ENCODE measurements at regions not wholly inside any gene's neighbourhood (a gene's known extent, or its start where the extent isn't known, plus 50 kb on each side); places are given as distances from the start of the nearest gene placed in this dataset.
"Not testable (repeated sequence)": the region's sequence is repeated elsewhere in the genome, so short reads cannot be mapped to it uniquely, and the experiment has no call there.

GRCh38 chr6:180091-180694, 112.1 kb upstream of the DUSP22 start:
- DNase-seq (ENCODE audit: low read depth, low spot score) = not testable (repeated sequence)

- no peak for DNase-seq (ENCODE audit: low read depth, low spot score)
Observed at GRCh38 chr6:181049-181654, 111.1 kb upstream of the DUSP22 start.

DNA sequence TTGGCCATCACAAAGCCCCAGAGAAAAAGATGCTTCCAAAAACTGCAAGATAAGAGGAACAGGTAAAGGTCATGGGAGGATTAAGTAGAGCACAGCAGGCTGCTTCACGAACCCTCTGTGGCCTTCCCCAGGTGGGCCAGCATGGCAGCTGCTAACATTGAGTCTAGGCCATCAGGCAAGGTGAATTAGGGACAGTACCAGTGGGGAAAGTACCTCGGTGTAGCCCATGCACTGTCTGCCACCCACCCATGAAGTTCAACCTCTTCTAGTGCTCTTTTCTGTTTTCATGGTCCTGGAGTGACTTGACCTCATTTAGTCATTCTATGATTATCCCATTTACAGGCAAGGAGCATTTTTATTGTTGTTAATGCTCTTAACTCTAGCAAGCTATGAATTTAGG, 108.6 kb upstream of the DUSP22 start:
- DNase-seq (ENCODE audit: low read depth, low spot score) = no peak

DNA sequence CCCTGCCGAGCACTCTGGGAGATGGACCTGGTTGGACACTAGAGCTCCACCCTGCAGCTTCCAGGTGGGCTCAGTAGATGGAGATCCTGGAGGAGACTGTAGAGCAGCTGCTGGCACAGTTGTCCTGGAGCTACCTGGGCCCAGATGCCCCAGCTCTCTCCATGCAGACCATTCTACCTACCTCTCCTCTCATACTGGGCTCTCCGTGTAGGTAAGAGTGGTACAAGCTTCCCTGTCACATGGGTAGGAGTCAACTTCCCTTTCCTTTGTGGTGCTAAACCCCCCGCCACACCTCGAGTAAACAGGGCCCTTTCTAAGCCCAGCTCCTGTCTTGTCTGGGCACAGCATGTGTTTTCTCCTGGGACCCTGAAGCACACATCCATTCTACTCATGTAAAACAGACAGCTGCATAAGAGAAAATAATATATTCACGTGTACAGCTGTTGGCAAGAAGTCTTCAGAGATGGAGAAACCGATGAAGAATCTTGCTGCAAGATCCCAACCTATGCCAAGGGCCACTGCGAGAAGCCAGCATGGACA, 108.1 kb upstream of the DUSP22 start:
- DNase-seq (ENCODE audit: low read depth, low spot score) = no peak

- DNase-seq (ENCODE audit: low read depth, low spot score) = no peak
Observed at GRCh38 chr6:186340-186965, 105.8 kb upstream of the DUSP22 start.

DNA sequence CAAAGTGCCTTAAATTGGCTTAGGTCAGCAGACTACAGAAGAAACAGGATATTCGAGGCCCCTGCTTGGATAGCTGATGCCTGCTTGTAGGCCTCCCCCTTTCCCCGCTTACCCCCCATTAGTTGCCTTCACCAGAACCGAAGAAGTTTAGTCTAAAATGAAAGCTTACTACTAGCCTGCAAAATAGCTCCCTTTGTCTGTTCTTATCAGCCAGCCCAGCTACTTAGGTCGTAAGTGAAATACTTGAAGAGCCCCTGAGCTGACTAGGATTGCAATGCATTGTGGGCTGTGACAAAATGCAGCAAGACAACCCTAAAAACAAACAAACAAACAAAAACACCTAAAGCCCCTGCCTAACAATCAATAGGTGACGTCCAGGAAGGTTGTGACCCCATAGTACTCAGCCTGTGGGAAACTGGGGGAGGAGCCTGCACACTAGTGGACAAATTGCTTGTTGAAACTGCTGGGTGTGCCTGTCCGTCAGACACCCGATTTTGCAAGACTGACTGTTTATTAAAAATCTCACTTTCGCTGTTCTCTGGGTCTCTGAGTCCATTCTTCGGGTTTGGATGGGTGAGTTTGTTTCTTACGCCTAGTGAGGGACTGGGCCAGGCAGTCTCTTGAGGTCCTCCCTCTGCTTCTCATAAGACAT, 105.0 kb upstream of the DUSP22 start:
- DNase-seq (ENCODE audit: low read depth, low spot score) = no peak

DNA sequence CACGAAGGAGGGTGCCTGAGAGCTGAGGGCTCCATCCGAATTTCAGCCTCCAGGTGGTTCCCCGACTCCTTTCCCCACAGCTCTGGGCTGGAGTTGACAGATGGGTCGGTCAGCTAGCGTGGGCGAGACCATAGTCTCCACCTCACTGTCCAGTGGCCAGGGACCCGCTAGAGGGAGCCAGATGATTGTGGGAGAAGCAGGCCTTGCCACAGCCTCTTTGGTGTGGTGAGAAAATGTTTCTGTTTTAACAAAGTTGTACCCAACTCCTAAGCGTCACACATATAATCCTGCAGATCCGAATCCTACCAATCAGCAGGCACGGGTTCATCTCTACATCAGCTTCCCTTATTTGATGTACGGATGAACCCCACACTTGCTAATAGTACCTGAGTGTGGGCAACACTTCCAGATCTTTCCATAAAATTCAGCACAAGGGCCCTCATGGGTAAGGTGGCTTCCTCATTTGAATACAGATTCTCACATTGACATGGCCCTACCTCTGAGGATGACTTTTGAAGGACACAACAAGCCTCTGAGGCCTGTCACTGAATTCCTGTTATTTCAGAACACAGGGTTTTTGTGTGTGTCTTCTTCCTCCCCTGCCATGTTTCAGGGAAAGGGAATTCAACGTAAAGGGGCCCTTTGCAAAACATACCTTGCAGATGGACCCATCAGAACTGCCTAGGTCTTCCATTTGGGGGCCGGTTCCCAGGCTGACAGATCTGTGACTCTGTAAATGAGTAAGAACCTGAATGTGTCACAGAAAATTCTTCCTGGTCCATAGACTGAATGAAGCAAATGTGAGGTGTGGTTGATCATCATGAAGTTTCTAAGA, 103.2 kb upstream of the DUSP22 start:
- DNase-seq (ENCODE audit: low read depth, low spot score) = peak; percentile 40

DNA sequence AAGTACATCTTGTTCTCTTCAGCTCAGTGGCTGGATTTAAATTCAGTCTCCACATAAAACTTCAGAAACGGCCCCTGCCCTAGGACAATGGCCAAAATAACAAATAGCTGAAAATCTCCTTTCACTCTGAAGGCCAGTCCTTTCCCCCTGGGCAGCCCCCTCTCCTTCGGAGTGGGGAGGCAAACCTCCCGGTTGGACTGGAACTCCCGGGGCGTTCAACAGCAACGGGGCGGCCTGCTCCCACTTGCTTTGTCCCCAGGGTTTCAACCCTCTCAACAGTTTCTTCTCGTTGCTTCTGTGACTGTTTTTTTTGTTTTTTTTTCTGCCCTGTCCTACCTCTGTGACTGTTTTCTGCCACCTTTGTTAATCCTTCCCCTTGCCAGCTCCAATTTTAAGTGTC, 102.6 kb upstream of the DUSP22 start:
- DNase-seq (ENCODE audit: low read depth, low spot score) = no peak

DNA sequence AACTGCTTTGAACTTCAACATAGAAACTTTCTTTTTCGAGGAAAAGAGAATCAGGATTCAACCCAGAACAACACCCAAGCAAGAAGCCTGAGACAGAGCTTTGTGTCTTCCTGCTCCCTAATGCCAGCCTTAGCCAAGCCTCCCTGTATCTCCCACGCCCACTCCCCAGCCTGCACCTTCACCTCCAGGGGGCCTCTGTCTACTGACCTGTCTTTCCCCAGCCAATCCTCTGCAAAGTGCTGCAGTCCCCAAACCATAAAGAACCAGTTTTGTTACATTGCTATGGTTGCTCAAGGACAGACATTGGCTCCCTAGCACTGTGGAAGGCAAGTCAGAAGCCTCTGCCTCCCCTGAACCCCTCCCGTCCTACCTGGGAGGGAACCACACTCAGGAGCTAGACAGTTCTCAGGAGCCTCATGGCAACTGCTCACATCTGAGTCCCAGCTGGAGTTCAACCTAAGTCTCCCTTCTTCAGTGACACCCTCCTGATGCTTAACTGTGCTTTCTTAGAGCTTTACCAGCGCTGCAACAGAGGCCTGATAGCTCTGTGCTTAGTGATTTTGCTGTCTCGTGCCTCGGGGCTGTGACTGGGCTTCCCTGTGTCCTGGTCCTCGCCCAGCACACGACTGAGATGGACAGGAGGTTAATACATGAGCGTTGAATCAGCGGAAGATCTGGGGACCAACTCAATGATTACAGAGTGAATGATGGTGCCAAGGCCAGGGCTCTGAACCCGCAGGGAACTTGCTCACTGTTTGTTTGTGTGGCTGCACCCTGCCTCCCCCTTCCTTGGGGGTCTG, 101.5 kb upstream of the DUSP22 start:
- no peak for DNase-seq (ENCODE audit: low read depth, low spot score)

GRCh38 chr6:191487-192312, 100.6 kb upstream of the DUSP22 start:
- DNase-seq (ENCODE audit: low read depth, low spot score) = no peak

DNA sequence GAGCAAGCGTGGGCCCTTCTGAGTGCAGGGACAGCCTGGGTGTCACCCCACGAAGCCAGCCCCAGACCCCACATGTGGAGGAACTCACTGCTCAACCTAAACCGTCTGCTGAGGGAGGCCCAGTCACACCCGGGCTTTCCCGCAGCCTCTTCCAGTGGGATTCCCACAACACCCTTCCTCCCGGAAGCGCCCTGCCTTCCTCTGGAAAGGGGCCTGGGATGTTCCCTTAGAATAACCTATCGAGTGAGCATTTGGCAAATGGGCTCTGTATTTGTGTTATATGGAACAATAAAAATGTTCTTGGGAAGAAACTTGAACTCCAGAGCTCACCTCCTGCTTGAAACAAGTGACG, 100.0 kb upstream of the DUSP22 start:
- DNase-seq (ENCODE audit: low read depth, low spot score) = no peak

DNA sequence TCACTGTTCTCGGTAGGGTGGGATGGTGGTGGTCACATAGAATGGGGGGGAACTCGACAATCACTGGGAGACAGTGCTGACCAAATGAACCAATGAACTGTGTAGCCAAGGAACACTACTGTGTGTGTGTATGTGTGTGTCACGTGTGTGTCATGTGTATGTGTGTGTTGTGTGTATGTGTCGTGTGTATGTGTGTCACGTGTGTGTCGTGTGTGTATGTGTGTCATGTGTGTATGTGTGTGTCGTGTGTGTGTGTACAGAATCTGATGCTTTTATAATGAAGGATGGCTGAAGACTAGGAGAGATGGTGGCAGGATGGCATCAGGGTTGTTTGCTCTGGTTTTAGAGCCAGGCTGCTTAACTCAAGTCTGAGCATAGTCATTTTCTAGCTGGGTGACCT, 99.1 kb upstream of the DUSP22 start:
- DNase-seq (ENCODE audit: low read depth, low spot score) = no peak

DNA sequence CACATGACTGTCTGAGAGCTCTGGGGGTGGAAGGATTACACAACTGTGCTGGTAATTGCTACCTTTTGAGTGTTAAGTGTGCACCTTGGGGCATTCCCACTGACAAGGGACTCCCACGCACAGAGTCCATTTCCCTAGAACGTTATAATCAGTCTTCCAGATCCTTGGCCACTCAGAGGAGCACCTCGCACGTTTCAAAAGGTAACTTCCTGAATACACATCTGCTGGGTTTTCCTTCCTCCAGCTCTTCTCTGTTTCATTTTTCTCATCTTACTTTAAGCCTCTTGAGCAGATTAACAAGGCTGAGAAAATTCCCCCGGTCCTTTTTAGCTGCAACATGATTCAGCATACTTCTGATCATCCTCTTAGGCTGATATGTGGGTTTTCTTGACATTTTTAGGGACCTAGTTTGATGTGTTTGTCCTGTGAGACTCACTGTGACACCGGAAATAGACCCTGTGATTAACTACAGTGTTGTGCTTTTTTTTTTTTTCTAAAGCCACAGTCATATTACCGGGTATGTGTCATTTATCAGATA, 98.4 kb upstream of the DUSP22 start:
- no peak for DNase-seq (ENCODE audit: low read depth, low spot score)

- DNase-seq (ENCODE audit: low read depth, low spot score) = no peak
Observed at GRCh38 chr6:195861-196360, 96.4 kb upstream of the DUSP22 start.

- DNase-seq (ENCODE audit: low read depth, low spot score) = no peak
Observed at GRCh38 chr6:196543-196942, 95.7 kb upstream of the DUSP22 start.

DNA sequence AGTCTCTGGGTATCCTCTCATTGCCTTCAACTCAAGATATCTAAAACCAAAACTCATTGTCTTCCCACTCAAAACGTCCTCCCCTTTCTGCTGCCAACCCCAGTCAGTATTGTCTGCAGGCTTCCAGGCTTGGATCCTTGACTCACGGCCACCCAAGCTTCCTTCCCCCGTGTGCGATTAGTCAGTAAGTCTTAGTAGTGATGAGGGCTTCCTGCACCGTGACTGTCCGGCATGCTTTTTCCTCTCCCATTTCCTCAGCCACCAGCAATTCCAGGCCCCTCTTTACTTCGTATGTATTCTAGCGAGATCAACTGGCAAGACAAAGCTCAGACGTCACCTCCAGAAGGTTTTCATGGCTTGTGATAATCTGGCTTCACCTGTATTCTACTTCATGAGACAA, 88.6 kb upstream of the DUSP22 start:
- no peak for DNase-seq (ENCODE audit: low read depth, low spot score)

DNA sequence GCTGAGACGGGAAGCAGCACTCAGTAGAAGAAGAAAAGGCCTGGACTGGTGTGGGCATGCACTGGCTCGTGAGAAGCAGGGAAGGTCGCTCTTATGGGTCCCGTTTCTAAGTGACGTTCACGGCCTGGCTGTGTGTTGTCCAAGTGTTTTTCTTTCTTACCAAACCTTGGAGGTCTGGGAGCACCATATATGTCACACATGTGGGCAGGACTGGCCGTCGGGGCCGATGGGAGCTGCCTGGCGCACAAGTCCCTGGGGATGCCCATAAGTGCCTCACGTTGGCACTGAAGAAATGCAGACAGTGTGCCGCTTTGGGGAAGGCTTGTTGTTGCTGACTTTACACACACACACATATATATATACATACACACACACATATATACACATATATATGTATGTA, 86.0 kb upstream of the DUSP22 start:
- no peak for DNase-seq (ENCODE audit: low read depth, low spot score)

- DNase-seq (ENCODE audit: low read depth, low spot score) = no peak
Observed at GRCh38 chr6:208364-208763, 83.9 kb upstream of the DUSP22 start.

GRCh38 chr6:208938-209337, 83.3 kb upstream of the DUSP22 start:
- DNase-seq (ENCODE audit: low read depth, low spot score) = no peak

Data from brain pericyte (primary cell).